ENCODE measurements at regions not wholly inside any gene's neighbourhood (a gene's known extent, or its start where the extent isn't known, plus 50 kb on each side); places are given as distances from the start of the nearest gene placed in this dataset.
"Not testable (repeated sequence)": the region's sequence is repeated elsewhere in the genome, so short reads cannot be mapped to it uniquely, and the experiment has no call there.

DNA sequence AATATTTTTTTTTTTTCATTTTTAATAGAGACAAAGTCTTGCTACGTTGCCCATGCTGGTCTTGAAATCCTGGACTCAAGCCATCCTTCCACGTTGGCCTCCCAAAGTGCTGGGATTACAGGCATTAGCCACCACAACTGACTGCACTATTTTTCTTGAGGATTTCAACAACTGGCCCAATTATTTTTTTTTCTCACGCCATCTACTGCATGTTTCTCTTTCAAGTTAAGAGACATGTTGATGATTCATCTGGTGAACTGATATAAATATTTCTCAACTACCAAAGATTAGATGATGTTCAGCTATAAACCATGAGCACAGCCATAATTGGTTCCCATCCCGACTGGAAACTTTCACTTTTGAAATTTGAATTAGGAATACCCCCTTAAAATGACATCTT, 688.4 kb upstream of the SYT4 start:
- Histone ChIP-seq H3K9me3 (no peaks in the 10 kb centered on the region), H3K4me1 (no peaks in the 10 kb centered on the region), H3K36me3 (ENCODE audit: low read depth, missing control alignments) (no peaks in the 10 kb centered on the region), H3K27me3 (no peaks in the 10 kb centered on the region), H3K4me3 (no peak overlapping the region), H3K27ac (no peak overlapping the region)
- intact Hi-C loops (cut with DNase I; ENCODE audit: low total_unique reads): no loop called here
- TF ChIP-seq, protein P1, sequence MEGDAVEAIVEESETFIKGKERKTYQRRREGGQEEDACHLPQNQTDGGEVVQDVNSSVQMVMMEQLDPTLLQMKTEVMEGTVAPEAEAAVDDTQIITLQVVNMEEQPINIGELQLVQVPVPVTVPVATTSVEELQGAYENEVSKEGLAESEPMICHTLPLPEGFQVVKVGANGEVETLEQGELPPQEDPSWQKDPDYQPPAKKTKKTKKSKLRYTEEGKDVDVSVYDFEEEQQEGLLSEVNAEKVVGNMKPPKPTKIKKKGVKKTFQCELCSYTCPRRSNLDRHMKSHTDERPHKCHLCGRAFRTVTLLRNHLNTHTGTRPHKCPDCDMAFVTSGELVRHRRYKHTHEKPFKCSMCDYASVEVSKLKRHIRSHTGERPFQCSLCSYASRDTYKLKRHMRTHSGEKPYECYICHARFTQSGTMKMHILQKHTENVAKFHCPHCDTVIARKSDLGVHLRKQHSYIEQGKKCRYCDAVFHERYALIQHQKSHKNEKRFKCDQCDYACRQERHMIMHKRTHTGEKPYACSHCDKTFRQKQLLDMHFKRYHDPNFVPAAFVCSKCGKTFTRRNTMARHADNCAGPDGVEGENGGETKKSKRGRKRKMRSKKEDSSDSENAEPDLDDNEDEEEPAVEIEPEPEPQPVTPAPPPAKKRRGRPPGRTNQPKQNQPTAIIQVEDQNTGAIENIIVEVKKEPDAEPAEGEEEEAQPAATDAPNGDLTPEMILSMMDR (IDR thresholded peaks at IDR 0.05): no peak
- no peak for TF ChIP-seq POLR2A (IDR thresholded peaks at IDR 0.05)
- DNase-seq: no peak
- 81 to 91% methylated on average over 4 of the region's 4 CpGs for WGBS, 2 donors

DNA sequence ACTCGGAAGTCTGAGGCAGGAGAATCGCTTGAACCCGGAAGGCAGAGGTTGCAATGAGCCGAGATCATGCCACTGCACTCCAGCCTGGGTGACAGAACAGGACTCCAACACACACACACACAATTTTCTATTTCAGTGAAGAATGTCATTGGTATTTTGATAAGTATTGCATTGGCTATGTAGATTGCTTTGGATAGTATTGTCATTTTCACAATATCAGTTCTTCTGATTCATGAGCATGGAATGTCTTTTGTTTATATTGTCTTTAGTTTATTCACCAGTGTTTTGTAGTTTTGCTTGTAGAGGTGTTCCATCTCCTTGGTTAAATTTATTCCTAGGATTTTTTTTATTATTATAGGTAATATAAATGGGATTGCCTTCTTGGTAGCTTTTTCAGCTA, 693.4 kb upstream of the SYT4 start:
- no peak for TF ChIP-seq POLR2A (IDR thresholded peaks at IDR 0.05)
- TF ChIP-seq, protein P1 (IDR thresholded peaks at IDR 0.05): no peak
- Histone ChIP-seq H3K36me3 (ENCODE audit: low read depth, missing control alignments) (no peaks in the 10 kb centered on the region), H3K4me3 (no peak overlapping the region), H3K27ac (no peak overlapping the region), H3K9me3 (no peaks in the 10 kb centered on the region), H3K27me3 (no peaks in the 10 kb centered on the region), H3K4me1 (no peaks in the 10 kb centered on the region)
- no peak for DNase-seq
- intact Hi-C loops (cut with DNase I; ENCODE audit: low total_unique reads): no loop called here
- 64 to 96% methylated on average over 4 of the region's 4 CpGs for WGBS, 2 donors

DNA sequence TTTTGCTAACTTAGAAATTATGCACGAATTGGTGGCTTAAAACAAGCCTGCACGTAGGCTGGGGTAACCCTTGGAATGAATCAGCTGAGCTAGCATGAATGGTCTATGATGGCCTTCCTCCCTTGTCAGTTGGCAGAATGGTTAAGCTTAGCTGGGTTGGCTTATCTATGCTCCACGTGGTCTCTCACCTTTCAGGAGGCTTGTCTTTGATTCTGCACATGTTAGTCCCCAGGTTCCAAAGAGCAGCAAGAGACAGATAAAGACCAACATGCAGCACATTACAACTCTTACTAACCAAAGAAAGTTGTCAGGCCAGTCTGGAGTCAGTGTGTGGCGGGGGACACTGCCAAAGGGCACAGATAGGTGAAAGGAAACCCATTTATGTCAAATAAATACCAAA, 700.9 kb upstream of the SYT4 start:
- WGBS, 2 donors: 78 to 87% methylated on average over 4 of the region's 4 CpGs

DNA sequence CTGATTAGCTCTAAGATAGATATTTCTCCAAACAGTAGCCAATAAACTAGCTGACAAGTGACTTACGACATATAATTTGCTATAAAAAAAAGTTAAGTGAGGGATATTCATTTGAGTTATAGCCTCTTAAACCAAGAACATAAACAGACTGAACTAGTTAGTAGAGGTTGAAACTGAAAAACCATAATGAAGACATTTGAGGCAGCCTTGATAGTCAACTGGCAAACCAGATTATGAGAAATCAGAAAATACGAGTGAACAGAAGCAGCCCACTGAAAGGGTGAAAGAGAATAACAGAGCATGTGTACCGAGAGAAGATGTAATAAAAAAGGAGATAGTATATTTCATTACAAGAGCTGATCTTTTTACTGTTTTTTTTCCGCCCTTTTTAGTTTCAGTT, 698.1 kb upstream of the SETBP1 start:
- Histone ChIP-seq H3K27me3 (no peaks in the 10 kb centered on the region), H3K4me1 (no peaks in the 10 kb centered on the region), H3K4me3 (no peak overlapping the region), H3K9me3 (no peaks in the 10 kb centered on the region), H3K36me3 (ENCODE audit: low read depth, missing control alignments) (no peaks in the 10 kb centered on the region), H3K27ac (no peak overlapping the region)
- TF ChIP-seq, protein P1 (IDR thresholded peaks at IDR 0.05): no peak
- no peak for TF ChIP-seq POLR2A (IDR thresholded peaks at IDR 0.05)
- intact Hi-C loops (cut with DNase I; ENCODE audit: low total_unique reads): no loop called here
- no peak for DNase-seq
- WGBS, 2 donors: 80 to 85% methylated on average over 4 of the region's 4 CpGs

More for the DNA sequence above, 700.9 kb upstream of the SYT4 start:
- no peak for TF ChIP-seq POLR2A (IDR thresholded peaks at IDR 0.05)
- TF ChIP-seq, protein P1 (IDR thresholded peaks at IDR 0.05): no peak
- no peak overlapping the region for H3K4me3 ChIP-seq
- no peaks in the 10 kb centered on the region for H3K36me3 ChIP-seq (ENCODE audit: low read depth, missing control alignments)
- intact Hi-C loops (cut with DNase I; ENCODE audit: low total_unique reads): no loop called here
- no peak for DNase-seq
- H3K4me1 ChIP-seq: no peaks in the 10 kb centered on the region
- H3K9me3 ChIP-seq: no peaks in the 10 kb centered on the region
- no peaks in the 10 kb centered on the region for H3K27me3 ChIP-seq
- H3K27ac ChIP-seq: no peak overlapping the region

DNA sequence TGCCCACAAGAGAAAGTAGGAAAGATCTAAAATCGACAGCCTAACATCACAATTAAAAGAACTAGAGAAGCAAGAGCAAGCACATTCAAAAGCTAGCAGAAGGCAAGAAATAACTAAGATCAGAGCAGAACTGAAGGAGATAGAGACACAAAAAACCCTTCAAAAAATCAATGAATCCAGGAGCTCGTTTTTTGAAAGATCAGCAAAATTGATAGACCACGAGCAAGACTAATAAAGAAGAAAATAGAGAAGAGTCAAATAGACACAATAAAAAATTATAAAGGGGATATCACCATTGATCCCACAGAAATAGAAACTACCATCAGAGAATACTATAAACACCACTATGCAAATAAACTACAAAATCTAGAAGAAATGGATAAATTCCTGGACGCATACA, 693.6 kb upstream of the SETBP1 start:
- DNase-seq; H3K27me3 ChIP-seq; H3K27ac ChIP-seq; H3K4me1 ChIP-seq; H3K36me3 ChIP-seq (ENCODE audit: low read depth, missing control alignments); H3K9me3 ChIP-seq; H3K4me3 ChIP-seq; intact Hi-C loops (cut with DNase I; ENCODE audit: low total_unique reads): not testable (repeated sequence)
- WGBS, 2 donors: 84 to 87% methylated on average over 4 of the region's 4 CpGs
